ENCODE measurements at regions not wholly inside any gene's neighbourhood (a gene's known extent, or its start where the extent isn't known, plus 50 kb on each side); places are given as distances from the start of the nearest gene placed in this dataset.
"Not testable (repeated sequence)": the region's sequence is repeated elsewhere in the genome, so short reads cannot be mapped to it uniquely, and the experiment has no call there.

- TF ChIP-seq CTCF (IDR thresholded peaks at IDR 0.05): no peak
- no peak overlapping the region for H3K27ac Mint-ChIP-seq
- DNase-seq: no peak
- no peak overlapping the region for H3K4me3 Mint-ChIP-seq
- peaks cover 9% of the 10 kb centered on the region for H3K4me1 Mint-ChIP-seq
- peaks cover 13% of the 10 kb centered on the region for H3K27me3 Mint-ChIP-seq (ENCODE audit: low read depth, poor library complexity)
- H3K9me3 Mint-ChIP-seq: peaks cover 66% of the 10 kb centered on the region
- H3K36me3 Mint-ChIP-seq (ENCODE audit: low read depth): no peaks in the 10 kb centered on the region
Observed at GRCh38 chr15:44879066-44879465, 77.4 kb upstream of the TERB2 start.

- no peak for TF ChIP-seq CTCF (IDR thresholded peaks at IDR 0.05)
- Mint-ChIP-seq H3K4me3 (no peak overlapping the region), H3K27me3 (ENCODE audit: low read depth, poor library complexity) (peaks cover 16% of the 10 kb centered on the region), H3K27ac (peak overlapping the region; percentile 77), H3K4me1 (peaks cover 23% of the 10 kb centered on the region), H3K9me3 (peaks cover 34% of the 10 kb centered on the region), H3K36me3 (ENCODE audit: low read depth) (no peaks in the 10 kb centered on the region)
- DNase-seq: no peak
Observed at GRCh38 chr15:44882499-44882968, 74.0 kb upstream of the TERB2 start.

GRCh38 chr15:44883199-44883877 lies 73.1 kb upstream of the TERB2 start:
- Mint-ChIP-seq H3K4me1 (peaks cover 23% of the 10 kb centered on the region), H3K9me3 (peaks cover 26% of the 10 kb centered on the region), H3K27ac (no peak overlapping the region), H3K36me3 (ENCODE audit: low read depth) (no peaks in the 10 kb centered on the region), H3K27me3 (ENCODE audit: low read depth, poor library complexity) (peaks cover 20% of the 10 kb centered on the region), H3K4me3 (no peak overlapping the region)
- no peak for DNase-seq
- TF ChIP-seq CTCF (IDR thresholded peaks at IDR 0.05): no peak

- not testable (repeated sequence) for H3K27me3 Mint-ChIP-seq (ENCODE audit: low read depth, poor library complexity); H3K9me3 Mint-ChIP-seq; H3K36me3 Mint-ChIP-seq (ENCODE audit: low read depth); H3K4me3 Mint-ChIP-seq; H3K27ac Mint-ChIP-seq; DNase-seq; H3K4me1 Mint-ChIP-seq
Observed at GRCh38 chr15:44898890-44899651, 57.4 kb upstream of the TERB2 start.

GRCh38 chr15:44899775-44900174 lies 56.7 kb upstream of the TERB2 start:
- not testable (repeated sequence) for H3K4me1 Mint-ChIP-seq; H3K36me3 Mint-ChIP-seq (ENCODE audit: low read depth); H3K4me3 Mint-ChIP-seq; H3K27me3 Mint-ChIP-seq (ENCODE audit: low read depth, poor library complexity); H3K27ac Mint-ChIP-seq; H3K9me3 Mint-ChIP-seq; DNase-seq

DNA sequence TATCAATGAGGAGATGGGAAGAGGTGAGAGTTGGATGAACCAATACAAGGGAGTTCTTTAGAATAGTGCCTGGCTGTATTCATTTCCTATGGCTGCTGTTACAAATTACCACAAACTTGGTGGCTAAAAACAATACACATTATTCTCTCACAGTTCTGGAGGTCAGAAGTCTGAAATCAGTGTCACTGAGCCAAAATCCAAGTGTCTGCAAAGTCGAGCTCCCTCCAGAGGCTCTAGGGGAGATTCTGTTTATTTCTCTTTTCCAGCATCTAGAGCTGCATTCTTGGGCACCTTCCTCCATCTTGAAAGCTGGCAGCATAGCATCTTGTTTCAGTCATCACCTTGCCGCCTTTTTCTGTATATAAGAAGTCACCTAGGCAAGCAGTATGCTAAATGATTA lies 55.7 kb upstream of the TERB2 start:
- not testable (repeated sequence) for H3K4me3 Mint-ChIP-seq; H3K27ac Mint-ChIP-seq; H3K27me3 Mint-ChIP-seq (ENCODE audit: low read depth, poor library complexity); DNase-seq; H3K4me1 Mint-ChIP-seq; H3K9me3 Mint-ChIP-seq; H3K36me3 Mint-ChIP-seq (ENCODE audit: low read depth)

DNA sequence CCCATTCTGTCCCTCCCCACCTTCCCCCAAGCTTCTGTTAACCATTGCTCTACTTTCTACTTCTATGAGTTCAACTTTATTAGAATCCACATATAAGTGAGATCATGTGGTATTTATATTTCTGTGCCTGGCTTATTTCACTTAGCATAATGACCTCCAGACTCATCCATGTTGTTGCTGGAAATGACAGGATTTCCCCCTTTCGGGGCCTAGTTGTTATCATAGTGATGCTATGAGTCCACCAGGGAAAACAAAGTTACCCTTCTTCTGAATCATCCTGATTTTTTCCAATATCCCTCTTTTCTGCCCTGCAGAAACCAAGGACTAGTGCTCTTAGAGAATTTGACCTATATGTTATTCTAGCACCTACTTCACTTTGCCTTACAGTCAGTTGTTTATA lies 53.2 kb upstream of the TERB2 start:
- not testable (repeated sequence) for H3K27me3 Mint-ChIP-seq (ENCODE audit: low read depth, poor library complexity); DNase-seq; H3K4me3 Mint-ChIP-seq; H3K27ac Mint-ChIP-seq; H3K4me1 Mint-ChIP-seq; H3K36me3 Mint-ChIP-seq (ENCODE audit: low read depth); H3K9me3 Mint-ChIP-seq

DNA sequence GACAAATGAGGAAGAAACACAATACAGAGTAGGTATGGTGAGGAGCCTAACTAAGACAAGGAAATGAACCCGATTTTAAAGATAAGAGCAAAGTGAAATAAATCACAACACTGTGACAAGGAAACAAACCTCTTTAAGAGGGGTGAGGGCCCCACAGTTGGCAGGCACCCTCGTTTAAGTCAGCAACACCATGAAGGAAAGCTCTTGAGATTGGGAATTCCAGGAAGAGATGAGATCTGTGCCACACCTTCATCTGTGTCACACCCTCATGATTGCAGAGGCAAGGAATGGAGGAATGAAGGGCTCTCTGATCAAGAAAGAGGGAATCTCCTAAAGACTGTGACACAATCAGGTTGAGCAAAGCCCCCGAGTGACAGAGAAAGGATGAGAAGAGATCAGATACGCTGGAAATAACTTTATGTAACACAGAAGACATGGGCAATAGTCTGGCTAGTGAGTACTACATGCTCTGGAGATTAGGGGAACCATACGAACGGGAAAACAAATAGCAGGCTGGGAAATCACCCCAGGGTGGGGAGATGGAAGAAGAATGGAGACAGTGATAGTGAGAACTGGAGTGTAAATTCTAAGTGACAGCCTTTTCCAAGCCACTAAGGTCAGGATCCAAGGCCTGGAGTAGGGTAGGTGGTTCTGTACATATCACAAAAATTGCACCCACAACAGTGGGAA lies 51.7 kb upstream of the TERB2 start:
- H3K27me3 Mint-ChIP-seq (ENCODE audit: low read depth, poor library complexity); H3K4me1 Mint-ChIP-seq; H3K4me3 Mint-ChIP-seq; H3K36me3 Mint-ChIP-seq (ENCODE audit: low read depth); H3K9me3 Mint-ChIP-seq; DNase-seq: not testable (repeated sequence)
- H3K27ac Mint-ChIP-seq: peak overlapping the region; percentile 6
